IPS-15b (cell line): ENCODE measurements at regions not wholly inside any gene's neighbourhood (a gene's known extent, or its start where the extent isn't known, plus 50 kb on each side); places are given as distances from the start of the nearest gene placed in this dataset.

Source experiments
- H3K27me3 ChIP-seq: one replicate; pipeline ENCODE4 v1.6.1; 2013; ENCODE audit warnings: low read length; ENCODE audit not compliant: control insufficient read depth, insufficient read depth
- H3K36me3 ChIP-seq: one replicate; pipeline ENCODE4 v1.6.1; 2013; ENCODE audit warnings: low read length; ENCODE audit not compliant: control insufficient read depth, insufficient read depth
- H3K4me1 ChIP-seq: one replicate; pipeline ENCODE4 v1.6.1; 2013; ENCODE audit warnings: mild to moderate bottlenecking, low read length; ENCODE audit not compliant: control insufficient read depth, insufficient read depth
- H3K4me3 ChIP-seq: one replicate; pipeline ENCODE4 v1.5.1; 2013; ENCODE audit warnings: low read depth, low read length
- H3K9ac ChIP-seq: one replicate; pipeline ENCODE4 v1.6.1; 2013; ENCODE audit warnings: low read depth, mild to moderate bottlenecking, low read length
- H3K9me3 ChIP-seq: one replicate; pipeline ENCODE4 v1.6.1; 2013; ENCODE audit warnings: mild to moderate bottlenecking, low read length; ENCODE audit not compliant: control insufficient read depth, insufficient read depth

GRCh38 chr5:105680858-105681475 lies 1989.8 kb downstream of the EFNA5 start:
- no peaks in the 10 kb centered on the region for H3K36me3 ChIP-seq
- no peak overlapping the region for H3K4me3 ChIP-seq
- H3K4me1 ChIP-seq: no peaks in the 10 kb centered on the region
- no peak overlapping the region for H3K9ac ChIP-seq
- no peaks in the 10 kb centered on the region for H3K9me3 ChIP-seq
- no peaks in the 10 kb centered on the region for H3K27me3 ChIP-seq

GRCh38 chr5:105677291-105677690 lies 1993.4 kb downstream of the EFNA5 start:
- Histone ChIP-seq H3K9me3 (no peaks in the 10 kb centered on the region), H3K9ac (no peak overlapping the region), H3K4me3 (no peak overlapping the region), H3K36me3 (no peaks in the 10 kb centered on the region), H3K4me1 (no peaks in the 10 kb centered on the region), H3K27me3 (no peaks in the 10 kb centered on the region)

GRCh38 chr5:105670596-105670995 lies 2000.1 kb downstream of the EFNA5 start:
- Histone ChIP-seq H3K36me3 (no peaks in the 10 kb centered on the region), H3K9ac (no peak overlapping the region), H3K9me3 (no peaks in the 10 kb centered on the region), H3K4me1 (no peaks in the 10 kb centered on the region), H3K4me3 (no peak overlapping the region), H3K27me3 (no peaks in the 10 kb centered on the region)

- Histone ChIP-seq H3K27me3 (no peaks in the 10 kb centered on the region), H3K4me1 (no peaks in the 10 kb centered on the region), H3K36me3 (no peaks in the 10 kb centered on the region), H3K9ac (no peak overlapping the region), H3K4me3 (no peak overlapping the region), H3K9me3 (no peaks in the 10 kb centered on the region)
Observed at GRCh38 chr5:105663671-105664070, 2007.1 kb downstream of the EFNA5 start.

- no peak overlapping the region for H3K9ac ChIP-seq
- H3K4me1 ChIP-seq: no peaks in the 10 kb centered on the region
- no peaks in the 10 kb centered on the region for H3K27me3 ChIP-seq
- H3K9me3 ChIP-seq: no peaks in the 10 kb centered on the region
- no peaks in the 10 kb centered on the region for H3K36me3 ChIP-seq
- no peak overlapping the region for H3K4me3 ChIP-seq
Observed at GRCh38 chr5:105659396-105659795, 2011.3 kb downstream of the EFNA5 start.

GRCh38 chr5:105640328-105640727 lies 2030.4 kb downstream of the EFNA5 start:
- Histone ChIP-seq H3K9me3 (no peaks in the 10 kb centered on the region), H3K27me3 (no peaks in the 10 kb centered on the region), H3K36me3 (no peaks in the 10 kb centered on the region), H3K4me1 (no peaks in the 10 kb centered on the region), H3K9ac (no peak overlapping the region), H3K4me3 (no peak overlapping the region)

- no peaks in the 10 kb centered on the region for H3K27me3 ChIP-seq
- no peaks in the 10 kb centered on the region for H3K36me3 ChIP-seq
- H3K4me1 ChIP-seq: no peaks in the 10 kb centered on the region
- H3K9me3 ChIP-seq: no peaks in the 10 kb centered on the region
- H3K9ac ChIP-seq: no peak overlapping the region
- no peak overlapping the region for H3K4me3 ChIP-seq
Observed at GRCh38 chr5:105639511-105639910, 2031.2 kb downstream of the EFNA5 start.

- Histone ChIP-seq H3K4me3 (no peak overlapping the region), H3K36me3 (no peaks in the 10 kb centered on the region), H3K9ac (no peak overlapping the region), H3K9me3 (no peaks in the 10 kb centered on the region), H3K4me1 (no peaks in the 10 kb centered on the region), H3K27me3 (no peaks in the 10 kb centered on the region)
Observed at GRCh38 chr5:105639068-105639467, 2031.7 kb downstream of the EFNA5 start.

GRCh38 chr5:105638437-105638836 lies 2032.3 kb downstream of the EFNA5 start:
- no peaks in the 10 kb centered on the region for H3K9me3 ChIP-seq

GRCh38 chr5:105632043-105632442 lies 2038.7 kb downstream of the EFNA5 start:
- Histone ChIP-seq H3K4me1 (no peaks in the 10 kb centered on the region), H3K9me3 (no peaks in the 10 kb centered on the region), H3K36me3 (no peaks in the 10 kb centered on the region), H3K27me3 (no peaks in the 10 kb centered on the region), H3K9ac (no peak overlapping the region), H3K4me3 (no peak overlapping the region)

More at GRCh38 chr5:105638437-105638836, 2032.3 kb downstream of the EFNA5 start:
- H3K4me1 ChIP-seq: no peaks in the 10 kb centered on the region
- H3K36me3 ChIP-seq: no peaks in the 10 kb centered on the region
- H3K9ac ChIP-seq: no peak overlapping the region
- H3K4me3 ChIP-seq: no peak overlapping the region
- no peaks in the 10 kb centered on the region for H3K27me3 ChIP-seq

- H3K4me1 ChIP-seq: no peaks in the 10 kb centered on the region
- no peaks in the 10 kb centered on the region for H3K9me3 ChIP-seq
- no peak overlapping the region for H3K9ac ChIP-seq
- H3K4me3 ChIP-seq: no peak overlapping the region
- no peaks in the 10 kb centered on the region for H3K36me3 ChIP-seq
- H3K27me3 ChIP-seq: no peaks in the 10 kb centered on the region
Observed at GRCh38 chr5:105630803-105631202, 2039.9 kb downstream of the EFNA5 start.

GRCh38 chr5:105619725-105620124 lies 2051.0 kb downstream of the EFNA5 start:
- no peaks in the 10 kb centered on the region for H3K9me3 ChIP-seq
- H3K9ac ChIP-seq: no peak overlapping the region
- H3K36me3 ChIP-seq: no peaks in the 10 kb centered on the region
- no peaks in the 10 kb centered on the region for H3K4me1 ChIP-seq
- H3K4me3 ChIP-seq: no peak overlapping the region
- H3K27me3 ChIP-seq: no peaks in the 10 kb centered on the region
